ENCODE measurements at regions not wholly inside any gene's neighbourhood (a gene's known extent, or its start where the extent isn't known, plus 50 kb on each side); places are given as distances from the start of the nearest gene placed in this dataset.

- TF ChIP-seq CTCF (conservative IDR thresholded peaks at IDR 0.05 in 1 of 2, IDR thresholded peaks at IDR 0.05 in 1 of 2; ENCODE audit: extremely low read depth in 1 of 2, insufficient read depth in 1 of 2, low read depth in 1 of 2, low read length in 2 of 2) (no peak), EZH2 (IDR thresholded peaks at IDR 0.05; ENCODE audit: borderline replicate concordance, low read length) (no peak)
Observed at GRCh38 chr4:30641345-30641744, 78.8 kb upstream of the PCDH7 start.

Measured in mammary epithelial cell (primary cell).